Liver (tissue), 3 donors: ENCODE measurements at regions not wholly inside any gene's neighbourhood (a gene's known extent, or its start where the extent isn't known, plus 50 kb on each side); places are given as distances from the start of the nearest gene placed in this dataset.

Experiments used
- JUND ChIP-seq, 2 donors: IDR thresholded peaks; 2 replicates each; pipeline ENCODE4 v1.6.1; 2016; ENCODE audit warnings: antibody characterized with exemption in 2 of 2
- RAD21 ChIP-seq, 2 donors: IDR thresholded peaks; 2 replicates each; pipeline ENCODE4 v1.6.1; 2016; ENCODE audit warnings: antibody characterized with exemption in 2 of 2, mild to moderate bottlenecking in 2 of 2
- TF ChIP-seq, protein P1 (sequence below): fragments of 150-350 bp; IDR thresholded peaks from 2 replicates; pipeline ENCODE4 v1.5.1; 2017; ENCODE audit warnings: improper control_type of control experiment, low read depth, low read length; ENCODE audit not compliant: missing input control
- donor health status: healthy.
- donor health status: healthy.

DNA sequence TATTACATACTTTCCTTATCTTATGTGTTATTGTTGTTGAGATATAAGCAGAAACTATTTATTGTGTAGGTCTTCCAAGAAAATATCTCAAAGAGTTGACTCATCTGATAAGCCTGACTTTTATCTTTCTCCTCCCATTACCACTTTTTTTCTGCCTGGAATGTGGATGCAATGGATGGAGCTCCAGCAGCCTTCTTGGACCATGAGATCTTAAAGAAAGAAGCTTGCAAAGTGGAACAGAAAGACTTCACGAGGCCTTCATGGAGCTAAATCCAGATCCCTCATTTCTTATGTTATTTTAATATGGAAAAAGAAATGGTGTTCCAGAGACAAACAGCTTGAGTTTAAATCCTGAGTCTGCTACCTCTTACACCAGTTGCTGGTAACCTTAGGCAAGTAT lies 237.6 kb upstream of the FOXF1 start:
- no peak for TF ChIP-seq RAD21 (IDR thresholded peaks at IDR 0.05)
- TF ChIP-seq, protein P1, sequence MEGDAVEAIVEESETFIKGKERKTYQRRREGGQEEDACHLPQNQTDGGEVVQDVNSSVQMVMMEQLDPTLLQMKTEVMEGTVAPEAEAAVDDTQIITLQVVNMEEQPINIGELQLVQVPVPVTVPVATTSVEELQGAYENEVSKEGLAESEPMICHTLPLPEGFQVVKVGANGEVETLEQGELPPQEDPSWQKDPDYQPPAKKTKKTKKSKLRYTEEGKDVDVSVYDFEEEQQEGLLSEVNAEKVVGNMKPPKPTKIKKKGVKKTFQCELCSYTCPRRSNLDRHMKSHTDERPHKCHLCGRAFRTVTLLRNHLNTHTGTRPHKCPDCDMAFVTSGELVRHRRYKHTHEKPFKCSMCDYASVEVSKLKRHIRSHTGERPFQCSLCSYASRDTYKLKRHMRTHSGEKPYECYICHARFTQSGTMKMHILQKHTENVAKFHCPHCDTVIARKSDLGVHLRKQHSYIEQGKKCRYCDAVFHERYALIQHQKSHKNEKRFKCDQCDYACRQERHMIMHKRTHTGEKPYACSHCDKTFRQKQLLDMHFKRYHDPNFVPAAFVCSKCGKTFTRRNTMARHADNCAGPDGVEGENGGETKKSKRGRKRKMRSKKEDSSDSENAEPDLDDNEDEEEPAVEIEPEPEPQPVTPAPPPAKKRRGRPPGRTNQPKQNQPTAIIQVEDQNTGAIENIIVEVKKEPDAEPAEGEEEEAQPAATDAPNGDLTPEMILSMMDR = no peak
- no peak for TF ChIP-seq JUND (IDR thresholded peaks at IDR 0.05)
